Ishikawa (cell line): ENCODE measurements at regions not wholly inside any gene's neighbourhood (a gene's known extent, or its start where the extent isn't known, plus 50 kb on each side); places are given as distances from the start of the nearest gene placed in this dataset.

ENCODE experiments used
- CEBPB ChIP-seq: IDR thresholded peaks from 2 replicates; pipeline ENCODE4 v1.6.1; 2012
- CREB1 ChIP-seq: IDR thresholded peaks from 2 replicates; pipeline ENCODE4 v1.6.1; 2012; ENCODE audit warnings: low read depth
- EGR1 ChIP-seq: IDR thresholded peaks from 2 replicates; pipeline ENCODE4 v1.6.1; 2012
- EP300 ChIP-seq: IDR thresholded peaks from 2 replicates; pipeline ENCODE4 v1.6.1; 2012; ENCODE audit warnings: borderline replicate concordance
- FOXM1 ChIP-seq: IDR thresholded peaks from 2 replicates; pipeline ENCODE4 v1.6.1; 2012; ENCODE audit warnings: low read depth, borderline replicate concordance
- NFIC ChIP-seq: IDR thresholded peaks from 2 replicates; pipeline ENCODE4 v1.6.1; 2012
- RAD21 ChIP-seq: IDR thresholded peaks from 2 replicates; pipeline ENCODE4 v1.6.1; 2012; ENCODE audit warnings: low read depth
- TAF1 ChIP-seq: IDR thresholded peaks from 2 replicates; pipeline ENCODE4 v1.6.1; 2012; ENCODE audit warnings: low read depth, mild to moderate bottlenecking
- TCF12 ChIP-seq: IDR thresholded peaks from 2 replicates; pipeline ENCODE4 v1.6.1; 2012; ENCODE audit warnings: low read depth
- TEAD4 ChIP-seq: IDR thresholded peaks from 2 replicates; pipeline ENCODE4 v1.6.1; 2012
- YY1 ChIP-seq: IDR thresholded peaks from 2 replicates; pipeline ENCODE4 v1.6.1; 2012; ENCODE audit warnings: low read depth
- ZBTB7A ChIP-seq: IDR thresholded peaks from 2 replicates; pipeline ENCODE4 v1.6.1; 2012; ENCODE audit warnings: low read depth
- TF ChIP-seq, protein P1 (sequence below): IDR thresholded peaks from 2 replicates; pipeline ENCODE4 v1.6.1; 2012; ENCODE audit warnings: low read depth, mild to moderate bottlenecking
- TF ChIP-seq, protein P2 (sequence below): IDR thresholded peaks from 2 replicates; pipeline ENCODE4 v1.6.1; 2012
- TF ChIP-seq, protein P3 (sequence below): IDR thresholded peaks from 2 replicates; pipeline ENCODE4 v1.6.1; 2012

DNA sequence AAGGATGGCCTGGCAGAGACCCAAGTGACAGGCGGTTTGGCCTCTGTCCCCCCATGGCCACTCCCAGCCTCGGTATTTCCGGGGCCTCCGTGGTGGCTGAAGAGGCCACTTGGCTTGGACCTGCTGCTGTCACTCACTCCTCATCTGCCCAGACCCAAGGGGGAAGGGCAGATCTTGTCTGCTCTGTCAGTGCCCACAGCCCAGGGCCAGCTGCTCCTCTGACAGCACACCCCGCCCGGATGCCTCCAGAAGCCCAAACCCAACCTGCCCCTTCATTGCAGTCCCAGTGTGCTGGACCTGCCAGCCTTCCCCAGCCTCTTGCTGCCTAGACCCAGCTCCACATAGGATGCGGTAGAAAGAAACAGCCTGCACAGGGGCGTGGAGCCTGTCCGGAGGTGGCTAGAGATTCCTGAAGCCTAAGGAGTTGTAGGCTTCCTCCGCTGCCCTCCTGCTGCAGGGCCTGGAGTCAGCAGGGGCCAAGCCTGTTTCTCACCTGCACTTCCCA is 52.0 kb downstream of the MAGEF1 start:
- TF ChIP-seq, protein P1, sequence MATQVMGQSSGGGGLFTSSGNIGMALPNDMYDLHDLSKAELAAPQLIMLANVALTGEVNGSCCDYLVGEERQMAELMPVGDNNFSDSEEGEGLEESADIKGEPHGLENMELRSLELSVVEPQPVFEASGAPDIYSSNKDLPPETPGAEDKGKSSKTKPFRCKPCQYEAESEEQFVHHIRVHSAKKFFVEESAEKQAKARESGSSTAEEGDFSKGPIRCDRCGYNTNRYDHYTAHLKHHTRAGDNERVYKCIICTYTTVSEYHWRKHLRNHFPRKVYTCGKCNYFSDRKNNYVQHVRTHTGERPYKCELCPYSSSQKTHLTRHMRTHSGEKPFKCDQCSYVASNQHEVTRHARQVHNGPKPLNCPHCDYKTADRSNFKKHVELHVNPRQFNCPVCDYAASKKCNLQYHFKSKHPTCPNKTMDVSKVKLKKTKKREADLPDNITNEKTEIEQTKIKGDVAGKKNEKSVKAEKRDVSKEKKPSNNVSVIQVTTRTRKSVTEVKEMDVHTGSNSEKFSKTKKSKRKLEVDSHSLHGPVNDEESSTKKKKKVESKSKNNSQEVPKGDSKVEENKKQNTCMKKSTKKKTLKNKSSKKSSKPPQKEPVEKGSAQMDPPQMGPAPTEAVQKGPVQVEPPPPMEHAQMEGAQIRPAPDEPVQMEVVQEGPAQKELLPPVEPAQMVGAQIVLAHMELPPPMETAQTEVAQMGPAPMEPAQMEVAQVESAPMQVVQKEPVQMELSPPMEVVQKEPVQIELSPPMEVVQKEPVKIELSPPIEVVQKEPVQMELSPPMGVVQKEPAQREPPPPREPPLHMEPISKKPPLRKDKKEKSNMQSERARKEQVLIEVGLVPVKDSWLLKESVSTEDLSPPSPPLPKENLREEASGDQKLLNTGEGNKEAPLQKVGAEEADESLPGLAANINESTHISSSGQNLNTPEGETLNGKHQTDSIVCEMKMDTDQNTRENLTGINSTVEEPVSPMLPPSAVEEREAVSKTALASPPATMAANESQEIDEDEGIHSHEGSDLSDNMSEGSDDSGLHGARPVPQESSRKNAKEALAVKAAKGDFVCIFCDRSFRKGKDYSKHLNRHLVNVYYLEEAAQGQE: no peak
- TF ChIP-seq RAD21: no peak
- TF ChIP-seq YY1: no peak
- no peak for TF ChIP-seq TCF12
- no peak for TF ChIP-seq CREB1
- TF ChIP-seq TEAD4: no peak
- TF ChIP-seq, protein P2, sequence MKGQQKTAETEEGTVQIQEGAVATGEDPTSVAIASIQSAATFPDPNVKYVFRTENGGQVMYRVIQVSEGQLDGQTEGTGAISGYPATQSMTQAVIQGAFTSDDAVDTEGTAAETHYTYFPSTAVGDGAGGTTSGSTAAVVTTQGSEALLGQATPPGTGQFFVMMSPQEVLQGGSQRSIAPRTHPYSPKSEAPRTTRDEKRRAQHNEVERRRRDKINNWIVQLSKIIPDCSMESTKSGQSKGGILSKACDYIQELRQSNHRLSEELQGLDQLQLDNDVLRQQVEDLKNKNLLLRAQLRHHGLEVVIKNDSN: no peak
- no peak for TF ChIP-seq CEBPB
- no peak for TF ChIP-seq FOXM1
- no peak for TF ChIP-seq EGR1
- TF ChIP-seq TAF1: no peak
- TF ChIP-seq NFIC: no peak
- TF ChIP-seq ZBTB7A: no peak
- TF ChIP-seq, protein P3, sequence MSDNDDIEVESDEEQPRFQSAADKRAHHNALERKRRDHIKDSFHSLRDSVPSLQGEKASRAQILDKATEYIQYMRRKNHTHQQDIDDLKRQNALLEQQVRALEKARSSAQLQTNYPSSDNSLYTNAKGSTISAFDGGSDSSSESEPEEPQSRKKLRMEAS: no peak

DNA sequence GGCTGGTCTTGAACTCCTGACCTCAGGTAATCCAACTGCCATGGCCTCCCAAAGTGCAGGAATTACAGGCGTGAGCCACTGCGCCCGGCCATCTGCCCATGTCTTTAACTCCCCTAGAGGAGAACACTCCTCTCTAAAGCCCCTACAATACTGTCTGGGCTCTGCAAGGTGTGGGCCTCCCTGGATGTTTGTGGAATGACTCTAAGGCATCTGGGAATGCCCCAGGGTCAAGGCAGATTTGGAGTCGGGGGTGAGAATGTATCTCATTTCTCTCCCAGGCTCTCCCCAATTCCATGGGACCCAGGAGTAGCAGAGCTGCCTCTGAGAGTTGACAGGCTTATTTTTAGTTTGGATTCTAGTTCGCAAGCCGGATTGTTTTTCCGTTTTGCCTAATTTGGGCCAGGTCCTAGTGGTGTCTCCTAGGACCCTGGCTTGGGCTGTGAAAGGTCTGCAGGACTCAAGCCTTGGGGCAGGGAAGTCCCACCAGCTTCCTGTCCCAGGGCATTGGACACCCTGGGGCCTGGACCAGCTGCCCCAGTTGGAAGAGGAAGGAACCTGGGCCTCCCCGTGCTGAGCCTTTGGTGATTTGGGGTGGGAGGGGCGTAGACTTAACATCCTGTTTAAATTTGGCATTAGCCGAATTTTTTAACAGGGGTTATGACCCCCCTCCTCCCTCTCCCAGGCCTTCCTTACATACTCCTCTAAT is 53.5 kb downstream of the MAGEF1 start:
- TF ChIP-seq, protein P2: no peak
- TF ChIP-seq FOXM1 (no peak), EGR1 (no peak), TEAD4 (no peak), TCF12 (no peak), YY1 (no peak), RAD21 (no peak), CEBPB (no peak), NFIC (no peak)

DNA sequence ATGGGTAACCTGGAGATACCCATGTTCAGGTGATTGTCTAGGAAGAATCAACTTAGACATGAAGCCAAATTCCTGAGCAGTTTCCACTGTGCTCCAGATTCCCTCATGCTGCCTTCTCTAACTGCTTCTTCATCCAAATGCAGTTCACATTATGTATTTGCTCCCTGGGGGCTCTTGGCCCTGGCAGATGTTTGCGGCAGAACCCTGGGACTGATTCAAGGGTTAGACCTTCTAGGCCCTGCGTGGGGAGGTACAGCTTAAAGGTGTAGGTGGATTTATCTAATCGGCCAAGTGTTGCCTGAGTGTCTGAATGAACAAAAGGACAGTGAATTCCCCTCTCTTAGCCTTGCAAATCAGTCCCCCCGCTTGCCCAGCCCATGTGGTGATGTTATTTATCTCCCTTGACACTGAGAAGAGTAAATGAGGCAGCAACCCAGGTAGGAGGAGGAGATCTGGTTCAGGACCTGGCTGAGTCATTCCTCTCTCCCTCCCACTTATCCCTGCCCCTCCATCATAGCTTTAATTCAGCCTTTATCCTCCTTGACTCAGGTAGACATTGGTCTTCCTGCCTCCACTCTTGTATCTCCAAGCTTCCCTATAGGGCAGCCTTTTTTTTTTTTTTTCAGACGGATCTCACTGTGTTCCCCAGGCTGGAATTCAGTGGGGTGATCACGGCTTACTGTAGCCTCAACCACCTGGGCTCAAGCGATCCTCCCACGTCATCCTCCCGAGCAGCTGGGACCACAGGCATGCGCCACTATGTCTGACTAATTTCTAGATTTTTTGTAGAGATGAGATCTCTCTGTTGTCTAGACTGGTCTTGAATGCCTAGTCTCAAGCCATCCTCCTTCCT is 54.8 kb downstream of the MAGEF1 start:
- TF ChIP-seq EP300: no peak
- no peak for TF ChIP-seq RAD21
- no peak for TF ChIP-seq TEAD4
- TF ChIP-seq, protein P2: no peak
- TF ChIP-seq FOXM1: no peak
- TF ChIP-seq, protein P1: no peak
- TF ChIP-seq YY1: no peak
- TF ChIP-seq, protein P3: no peak
- TF ChIP-seq EGR1: no peak

DNA sequence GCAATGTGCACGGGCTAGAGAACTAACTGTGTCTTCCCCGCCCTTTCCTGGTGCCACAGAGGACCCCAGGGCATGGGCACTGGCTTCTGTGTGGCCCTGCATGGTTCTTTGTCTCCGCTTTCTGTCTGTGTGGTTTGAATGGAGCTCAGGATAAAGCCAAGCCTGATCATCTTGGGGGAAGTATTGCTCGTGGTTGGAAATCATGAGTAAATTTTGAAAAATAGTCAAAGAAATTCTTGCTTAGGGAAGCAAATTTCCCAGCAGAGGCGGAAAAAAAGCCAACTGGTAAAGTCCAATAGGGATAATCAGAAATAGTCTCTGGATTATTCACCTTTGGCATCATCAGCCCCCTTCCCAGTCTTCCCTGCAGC is 55.4 kb downstream of the MAGEF1 start:
- no peak for TF ChIP-seq EP300
- TF ChIP-seq, protein P2: no peak
- no peak for TF ChIP-seq YY1
- TF ChIP-seq FOXM1: no peak
- TF ChIP-seq NFIC: no peak
- no peak for TF ChIP-seq TCF12

DNA sequence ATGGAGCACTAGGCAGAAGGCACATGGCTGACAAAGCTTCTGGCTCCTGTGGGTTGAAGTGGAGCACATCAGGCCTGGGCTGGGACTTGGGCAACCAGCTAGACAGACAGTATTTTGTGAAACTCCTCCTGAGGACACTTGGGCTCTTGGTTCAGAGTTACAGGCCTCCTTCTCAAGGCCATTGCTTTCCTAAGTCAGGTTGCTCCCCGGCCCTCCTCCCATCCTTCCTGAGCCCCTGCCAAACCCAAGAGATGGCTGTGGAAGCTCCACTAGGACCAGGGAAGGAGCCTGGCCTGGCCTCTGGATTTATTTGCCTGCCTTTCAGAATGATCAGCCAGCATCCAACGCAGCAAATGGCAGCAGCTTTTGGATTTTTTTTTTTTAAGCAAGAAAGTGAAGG is 56.3 kb downstream of the MAGEF1 start:
- TF ChIP-seq, protein P1: no peak
- TF ChIP-seq ZBTB7A (no peak), FOXM1 (no peak), RAD21 (no peak), EP300 (no peak), TEAD4 (no peak)
